Fibroblast of skin of left biceps (primary cell): ENCODE measurements at regions not wholly inside any gene's neighbourhood (a gene's known extent, or its start where the extent isn't known, plus 50 kb on each side); places are given as distances from the start of the nearest gene placed in this dataset.

Experiments
- DNase-seq, 2 experiments: peaks; one replicate each; pipeline ENCODE4 v3.0.0-alpha.2; 2013; ENCODE audit warnings: low read depth in 2 of 2

DNA sequence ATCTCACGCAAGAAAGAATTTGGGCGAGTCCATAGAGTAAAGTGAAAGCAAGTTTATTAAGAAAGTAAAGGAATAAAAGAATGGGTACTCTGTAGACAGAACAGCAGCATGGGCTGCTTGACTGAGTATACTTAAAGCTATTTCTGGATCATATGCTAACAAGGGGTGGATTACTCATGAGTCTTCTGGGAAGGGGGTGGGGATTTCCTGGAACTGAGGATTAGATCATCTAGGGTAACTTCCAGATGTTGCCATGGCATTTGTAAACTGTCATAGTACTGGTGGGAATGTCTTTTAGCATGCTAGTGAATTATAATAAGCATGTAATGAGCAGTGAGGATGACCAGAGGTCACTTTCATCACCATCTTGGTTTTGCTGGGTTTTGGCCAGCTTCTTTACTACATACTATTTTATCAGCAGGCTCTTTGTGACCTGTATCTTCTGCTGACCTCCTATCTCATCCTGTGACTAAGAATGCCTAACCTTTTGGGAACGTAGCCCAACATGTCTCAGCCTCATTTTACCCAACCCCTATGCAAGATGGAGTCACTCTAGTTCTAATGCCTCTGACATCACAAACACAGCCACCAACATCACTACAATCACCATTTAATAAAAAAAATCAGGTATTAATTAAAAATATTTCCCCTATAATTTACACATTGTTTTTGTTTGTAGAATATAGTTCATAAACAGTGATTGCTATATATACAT is 890.7 kb upstream of the EPHA6 start:
- peak; percentile 95 to 96 for DNase-seq

DNA sequence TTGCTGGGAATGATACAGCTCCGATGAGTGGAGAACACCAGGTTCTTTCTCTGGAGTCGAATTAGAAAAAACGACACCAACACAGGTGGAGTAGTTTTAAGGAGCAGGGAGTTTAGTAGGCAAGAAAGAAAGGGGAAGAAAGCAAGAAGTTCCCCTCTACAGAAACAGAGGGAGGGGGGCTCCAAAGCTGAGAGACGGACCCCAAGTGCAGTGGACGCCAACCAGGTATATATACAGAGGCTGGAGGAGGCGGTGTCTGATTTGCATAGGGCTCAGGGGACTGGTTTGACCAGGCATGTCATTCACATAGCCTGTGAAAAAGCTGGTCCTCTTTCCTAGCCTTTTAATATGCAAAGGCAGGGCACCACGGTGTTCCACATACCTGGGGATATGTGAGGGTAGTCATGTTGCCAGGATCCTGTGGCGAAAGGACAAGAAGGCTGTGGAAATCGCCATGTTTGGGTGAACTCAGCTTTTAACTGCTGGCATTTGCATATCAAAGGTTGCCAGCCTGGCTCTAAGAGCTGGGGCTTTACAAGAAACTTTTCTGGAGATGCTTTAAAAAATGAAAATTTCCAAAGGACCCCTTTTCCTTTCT is 887.4 kb upstream of the EPHA6 start:
- no peak for DNase-seq

DNA sequence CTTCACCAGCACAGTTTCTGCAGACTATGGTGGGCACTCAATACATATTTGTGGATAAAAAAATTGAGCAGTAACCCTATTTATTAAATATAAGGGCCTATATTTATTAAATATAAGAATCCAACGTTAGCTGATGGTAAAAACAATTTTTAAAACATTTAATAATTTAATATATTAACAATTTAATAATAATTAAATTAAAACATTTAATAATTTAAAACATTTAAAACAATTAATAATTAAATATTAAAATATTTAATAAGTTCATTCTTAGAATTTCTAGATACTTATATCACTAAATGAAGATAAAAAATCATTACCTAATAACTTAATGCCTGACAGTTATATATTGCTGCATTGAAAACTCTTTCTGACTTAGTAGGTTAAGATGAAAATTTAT is 880.2 kb upstream of the EPHA6 start:
- no peak for DNase-seq

DNA sequence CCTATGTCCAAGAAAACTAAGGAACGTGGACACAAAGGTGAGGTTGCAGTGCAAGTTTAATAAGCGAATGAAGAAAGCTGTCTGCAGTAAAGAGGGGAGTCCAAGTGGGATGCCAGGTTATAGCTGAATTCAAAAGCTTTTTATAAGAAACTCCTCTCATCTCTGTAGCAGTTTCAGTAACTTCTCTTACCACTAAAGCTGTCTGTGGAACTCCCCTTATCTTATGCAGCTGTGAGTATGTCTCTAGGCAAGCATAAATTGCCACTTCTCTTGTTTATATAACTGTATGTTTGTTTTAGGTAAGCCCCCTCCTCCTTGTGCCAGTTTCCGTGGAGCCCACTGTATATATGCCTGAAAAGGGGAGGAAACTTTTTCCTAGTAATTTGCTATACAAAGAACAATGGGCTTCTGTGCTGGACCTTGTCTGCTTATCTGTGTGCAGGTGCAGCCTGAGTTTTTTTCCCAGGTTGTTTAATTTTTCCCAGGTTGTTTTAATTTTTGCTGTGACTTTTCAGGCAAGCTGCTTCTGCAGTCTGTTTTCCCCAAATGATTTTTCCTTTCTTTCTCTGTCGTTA is 875.1 kb upstream of the EPHA6 start:
- no peak for DNase-seq

DNA sequence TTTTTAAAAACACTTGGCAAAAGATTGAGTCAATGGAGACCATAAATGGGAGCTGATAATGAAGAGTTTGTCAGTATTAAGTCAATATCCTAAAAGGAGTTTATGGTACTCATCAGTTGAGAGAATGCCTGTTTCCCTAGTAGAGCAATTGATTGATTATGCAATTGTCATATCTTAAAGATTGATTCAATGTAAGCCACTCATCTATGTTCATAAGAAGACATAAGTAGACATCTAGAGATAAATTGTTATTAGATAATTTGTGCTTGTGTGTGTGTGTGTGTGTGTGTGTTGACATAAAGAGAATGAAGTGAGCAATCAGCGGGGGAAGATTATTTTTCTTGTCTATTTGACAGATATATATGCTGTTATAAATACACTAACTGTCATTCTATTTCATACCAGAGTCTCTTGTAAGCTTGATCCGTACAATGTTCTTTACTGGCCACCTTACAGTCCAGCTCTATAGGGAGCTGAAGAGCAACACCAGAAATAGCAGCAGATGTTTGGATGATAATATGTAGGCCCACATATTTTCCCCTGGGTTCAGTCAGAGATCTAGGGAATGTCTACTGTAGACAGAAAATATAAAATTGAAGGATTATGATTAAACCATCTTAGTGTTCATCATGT is 848.6 kb upstream of the EPHA6 start:
- no peak for DNase-seq

DNA sequence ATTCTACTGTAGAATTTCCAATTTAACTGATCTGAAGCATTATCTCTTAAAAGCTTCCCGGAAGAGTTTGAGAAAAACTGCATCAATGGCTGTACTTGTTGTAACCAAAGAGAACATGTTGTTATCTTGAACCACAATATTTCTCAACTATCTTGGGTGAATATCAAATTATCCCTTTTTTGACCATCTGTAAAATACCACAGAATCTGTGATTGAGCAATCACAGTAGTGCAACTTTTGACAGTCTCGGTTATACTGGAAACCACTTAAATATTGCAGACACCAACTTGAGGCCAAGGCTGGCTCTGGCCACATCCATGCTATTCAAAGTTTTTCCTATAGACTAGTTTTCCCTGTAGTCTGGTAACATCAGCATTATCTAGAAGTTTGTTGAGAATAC is 842.8 kb upstream of the EPHA6 start:
- peak; percentile 3 to 7 for DNase-seq

DNA sequence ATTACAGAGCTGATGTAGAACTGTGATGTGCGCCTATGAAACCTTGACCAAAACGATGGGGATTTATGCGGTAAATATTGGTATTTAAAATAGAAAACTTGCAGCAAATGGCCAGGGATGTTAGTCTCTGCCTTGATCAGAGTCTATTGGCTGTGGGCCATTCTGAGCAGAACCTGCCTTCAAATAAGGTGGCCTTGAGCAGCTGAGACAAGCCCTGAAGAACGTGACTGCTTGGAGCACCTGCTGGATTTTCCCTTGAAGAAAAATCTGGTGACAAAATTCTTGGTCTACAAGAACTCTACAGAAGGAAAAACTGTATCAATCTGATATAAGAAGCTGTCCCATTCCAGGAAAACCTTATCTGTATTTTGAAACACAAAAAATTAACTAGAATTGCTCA is 820.1 kb upstream of the EPHA6 start:
- DNase-seq, result no peak

DNA sequence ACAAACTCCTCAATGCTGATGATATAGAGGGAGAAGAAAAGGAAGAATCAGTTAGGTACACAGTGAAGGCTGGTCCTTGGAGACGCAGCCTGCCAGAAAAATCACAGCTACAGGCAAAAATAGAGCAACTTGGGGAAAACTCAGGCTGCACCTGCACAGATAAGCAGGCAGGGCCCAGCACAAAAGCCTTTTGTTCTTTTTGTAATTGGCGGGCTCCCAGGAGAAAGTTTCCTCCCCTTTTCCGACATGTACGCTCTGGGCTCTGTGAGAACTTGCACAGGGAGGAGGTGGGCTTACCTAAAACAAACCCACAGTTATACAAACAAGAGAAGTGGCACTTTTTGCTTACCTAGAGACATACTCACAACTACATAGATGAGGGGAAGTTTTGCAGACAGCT is 813.4 kb upstream of the EPHA6 start:
- no peak for DNase-seq

DNA sequence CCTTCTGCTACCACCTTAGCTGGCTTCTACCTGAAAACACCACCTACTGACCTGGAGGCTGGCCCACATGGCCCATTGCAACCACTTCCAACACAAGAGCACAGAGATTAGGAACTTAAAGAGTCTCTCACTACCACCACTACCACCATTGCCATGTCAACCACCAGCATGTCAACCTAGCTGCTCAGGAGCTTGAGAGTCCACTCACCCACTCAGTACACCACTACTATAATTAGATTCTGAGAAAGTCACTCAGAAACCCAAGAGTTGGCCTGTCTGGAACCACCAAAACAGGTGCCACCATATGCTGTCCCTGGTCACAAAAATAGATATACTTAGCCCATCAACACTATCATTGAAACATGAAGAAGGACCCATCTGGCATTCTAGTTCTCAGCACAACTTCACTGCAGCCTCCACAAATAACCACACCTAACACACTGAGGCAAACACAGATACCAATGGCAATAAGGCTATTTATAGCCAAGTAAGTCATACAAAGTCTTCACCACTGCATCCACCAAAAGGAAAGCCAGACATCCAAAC is 806.7 kb upstream of the EPHA6 start:
- no peak for DNase-seq

DNA sequence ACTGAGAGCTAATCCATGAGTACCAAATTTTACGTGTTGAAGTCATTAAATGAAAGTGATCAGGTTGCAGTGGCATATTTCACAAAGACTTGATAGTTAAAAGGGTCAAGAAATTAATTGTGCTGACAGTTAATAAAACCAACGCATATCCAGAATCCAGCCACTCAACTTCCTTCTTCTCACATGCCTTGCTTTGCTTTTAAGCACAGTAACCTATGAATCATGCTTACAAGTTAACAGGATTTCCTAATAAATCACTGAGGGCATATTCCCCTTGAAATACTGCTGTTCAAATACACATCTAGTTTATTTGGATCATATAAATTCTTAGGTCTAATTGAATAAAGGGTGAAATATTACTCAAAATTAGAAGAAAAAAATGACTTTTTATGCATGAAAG is 801.5 kb upstream of the EPHA6 start:
- no peak for DNase-seq

DNA sequence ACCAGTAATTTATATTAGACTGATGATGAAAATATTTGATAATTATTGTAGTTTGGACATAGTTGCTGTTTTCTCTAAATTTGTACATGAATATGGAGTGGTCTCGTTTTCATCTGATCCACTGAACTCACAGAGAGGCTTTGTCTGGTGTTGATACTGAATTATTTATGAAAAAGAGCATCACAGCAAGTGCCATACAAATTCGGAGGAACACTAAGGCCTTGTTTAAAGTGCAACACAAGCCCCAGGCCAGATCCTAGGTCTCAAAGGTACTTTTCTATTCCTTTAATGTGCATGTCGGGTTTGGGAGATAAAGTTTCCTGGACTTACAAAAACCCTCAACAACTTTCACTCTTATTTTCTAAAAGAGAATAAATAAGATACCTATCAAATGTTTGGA is 796.8 kb upstream of the EPHA6 start:
- no peak for DNase-seq

DNA sequence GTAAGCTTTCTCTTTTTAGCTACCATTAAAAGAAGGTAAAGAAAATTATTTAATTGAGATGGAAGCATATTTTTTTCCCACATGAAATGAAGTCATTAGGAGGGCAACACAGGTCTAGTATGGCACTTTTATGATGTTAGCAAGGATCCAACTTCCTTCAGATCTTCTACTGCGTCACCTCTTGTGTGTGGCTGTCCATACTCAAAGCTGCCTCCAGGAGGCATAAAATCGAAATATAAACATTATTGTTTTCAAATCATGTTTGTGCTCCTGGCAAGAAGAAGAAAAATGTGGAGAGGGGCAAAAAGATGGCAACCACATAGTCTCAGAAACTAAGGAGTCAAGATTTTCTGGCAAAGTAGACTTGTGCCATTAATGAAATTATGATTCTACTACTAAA is 791.7 kb upstream of the EPHA6 start:
- no peak for DNase-seq

DNA sequence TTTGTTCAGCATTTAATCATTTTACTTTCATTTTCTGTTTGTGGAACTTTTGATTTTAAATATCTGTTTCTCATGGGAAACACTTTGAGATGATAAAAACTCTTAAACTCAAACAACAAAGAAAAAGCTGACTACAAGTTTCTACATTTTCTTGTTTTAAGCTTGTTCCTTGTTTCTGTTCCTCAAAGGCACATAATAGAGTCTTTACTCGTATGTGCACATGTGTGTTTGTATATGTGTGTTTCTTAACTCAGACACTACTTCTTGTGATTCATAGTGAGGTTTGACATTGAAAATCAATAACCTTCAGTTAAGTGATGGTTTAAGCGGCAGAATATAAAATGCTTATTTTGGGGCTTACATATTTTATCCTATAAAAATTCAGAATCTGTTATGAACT is 786.7 kb upstream of the EPHA6 start:
- DNase-seq, result no peak

DNA sequence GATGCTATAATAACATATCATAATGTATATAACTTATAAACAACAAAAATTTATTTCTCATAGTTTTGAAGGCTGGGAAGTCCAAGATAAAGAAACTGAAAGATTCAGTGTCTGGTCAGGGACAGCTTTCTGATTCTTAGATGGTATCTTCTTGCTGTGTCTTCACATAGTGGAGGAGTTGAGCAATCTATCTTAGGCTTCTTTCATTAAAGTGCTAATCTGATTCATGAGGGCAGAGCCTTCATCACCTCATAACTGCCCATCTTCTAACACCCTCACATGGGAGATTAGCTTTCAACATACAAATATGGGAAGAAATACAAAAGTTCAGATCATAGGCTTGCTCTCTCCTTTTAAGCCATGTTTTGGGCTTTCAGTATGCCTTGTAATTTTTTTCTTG is 774.8 kb upstream of the EPHA6 start:
- no peak for DNase-seq

DNA sequence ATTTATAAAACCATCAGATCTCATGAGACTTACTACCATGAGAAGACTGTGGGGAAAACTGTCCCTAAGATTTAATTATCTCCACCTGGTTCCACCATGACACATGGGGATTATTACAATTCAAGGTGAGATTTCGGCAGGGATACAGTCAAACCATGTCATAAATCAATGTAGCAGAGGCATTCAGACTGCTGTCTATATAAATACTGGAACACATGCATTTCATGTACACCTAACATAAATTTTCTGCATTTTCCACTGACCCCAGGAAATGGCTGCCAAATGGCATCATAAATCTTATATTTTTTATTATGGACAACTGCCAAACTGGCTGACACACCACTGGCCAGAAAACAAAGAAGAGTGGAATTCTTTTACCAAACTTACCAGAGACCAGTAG is 755.1 kb upstream of the EPHA6 start:
- no peak for DNase-seq

DNA sequence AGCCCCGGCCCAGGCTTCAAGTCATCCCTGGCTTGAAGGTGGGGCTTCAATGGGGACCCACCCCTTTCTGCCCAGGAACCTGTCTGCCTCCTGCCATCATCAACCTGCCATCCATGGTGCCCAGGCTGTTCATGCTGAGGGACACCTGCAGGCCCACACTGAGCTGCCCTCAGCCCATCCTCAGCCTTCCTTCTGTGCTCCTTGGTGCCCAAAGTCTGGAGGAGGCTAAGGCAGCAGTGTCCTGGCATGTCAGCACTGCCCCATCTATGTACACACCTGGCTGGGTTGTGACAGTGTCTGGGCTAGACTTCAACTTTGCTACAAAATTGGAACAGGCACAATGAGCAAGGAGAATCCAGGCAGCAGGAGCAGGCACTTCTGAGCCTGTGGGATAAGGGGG is 745.3 kb upstream of the EPHA6 start:
- DNase-seq, result no peak

DNA sequence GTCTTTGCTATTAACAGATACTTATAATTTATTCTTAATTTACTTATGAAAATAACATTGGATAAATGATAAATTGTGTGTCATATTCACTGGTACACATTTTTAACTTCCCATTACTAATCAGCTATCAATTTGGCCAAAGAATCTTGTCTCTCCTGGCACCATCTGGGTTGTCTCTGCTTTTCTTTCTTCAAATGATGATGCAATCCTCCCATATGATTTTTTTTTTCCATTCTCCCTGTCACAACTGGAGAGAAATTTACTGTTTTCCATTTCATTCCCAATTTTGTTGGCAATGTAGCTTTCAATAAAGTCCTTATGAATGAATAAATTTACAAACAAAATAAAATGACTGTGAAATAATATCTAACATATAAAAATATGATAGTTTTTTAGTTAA is 743.7 kb upstream of the EPHA6 start:
- DNase-seq, result no peak

DNA sequence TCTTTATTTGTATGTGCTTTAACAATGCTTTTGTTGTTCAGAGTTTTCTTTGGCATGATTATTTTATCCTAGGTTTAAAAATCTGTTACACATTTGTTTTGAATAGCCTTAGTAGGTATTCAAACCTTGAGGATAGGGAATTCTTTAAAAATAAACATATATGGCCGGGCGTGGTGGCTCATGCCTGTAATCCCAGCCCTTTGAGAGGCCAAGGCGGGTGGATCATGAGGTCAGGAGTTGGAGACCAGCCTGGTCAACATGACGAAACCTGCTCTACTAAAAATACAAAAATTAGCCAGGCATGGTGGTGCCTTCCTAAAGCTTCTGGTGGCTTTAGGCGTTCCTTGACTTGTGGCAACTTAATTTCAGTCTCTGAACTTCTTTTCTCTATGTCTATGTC is 743.3 kb upstream of the EPHA6 start:
- DNase-seq, result no peak

DNA sequence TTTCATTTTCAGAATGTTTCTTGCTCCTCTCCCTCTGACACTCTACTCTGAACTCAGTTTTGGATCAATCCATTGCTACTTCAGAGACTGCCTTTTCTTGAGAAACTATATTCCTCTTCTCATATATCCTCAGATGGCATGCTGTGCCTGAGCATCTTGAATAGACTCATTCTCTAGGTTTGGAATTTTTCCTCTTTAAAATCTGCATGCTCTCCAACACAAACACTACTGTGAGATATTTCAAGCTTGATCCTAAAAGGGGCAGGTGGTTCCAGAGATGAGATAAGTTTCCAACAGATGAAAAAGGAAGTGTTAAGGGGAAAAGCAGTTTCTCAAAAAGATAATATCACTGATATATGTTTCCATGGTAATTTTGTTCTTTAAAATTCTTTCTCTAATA is 742.2 kb upstream of the EPHA6 start:
- no peak for DNase-seq

DNA sequence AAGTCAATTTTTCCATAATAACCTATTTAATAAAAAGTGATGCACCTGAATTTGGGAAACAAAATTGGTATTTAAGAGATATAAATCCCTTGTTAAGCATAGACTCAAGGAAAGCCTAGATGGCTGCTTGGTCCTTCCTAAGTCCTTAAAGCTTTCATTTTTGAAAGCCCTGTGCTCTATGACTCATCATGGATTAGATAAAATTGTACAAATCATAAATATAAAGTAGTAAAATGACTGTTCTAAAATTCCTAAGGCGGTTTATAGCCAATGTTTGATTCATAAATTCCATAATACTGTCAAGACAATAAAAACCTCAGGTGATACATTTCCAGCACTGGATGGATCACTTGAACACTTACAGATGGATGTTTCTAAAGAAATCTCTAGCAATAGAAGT is 730.8 kb upstream of the EPHA6 start:
- DNase-seq, result no peak

DNA sequence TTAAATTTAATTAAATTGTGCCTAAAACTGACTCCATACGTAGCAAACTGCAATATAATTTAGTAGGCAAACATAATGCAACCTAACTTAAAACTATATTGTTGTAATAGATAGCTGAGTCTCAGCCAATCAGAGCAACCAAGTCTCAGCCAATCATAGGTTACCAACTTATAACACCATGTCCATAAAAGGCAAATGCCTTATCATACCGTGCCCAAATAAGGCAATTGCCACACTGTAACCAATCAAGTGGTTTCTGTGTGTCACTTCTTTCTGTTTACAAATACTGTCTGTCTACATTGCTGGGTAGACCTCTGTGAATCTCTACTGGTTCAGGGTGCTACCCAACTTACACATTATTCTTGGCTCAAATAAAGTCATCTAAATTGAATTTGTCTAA is 728.4 kb upstream of the EPHA6 start:
- DNase-seq, result no peak

DNA sequence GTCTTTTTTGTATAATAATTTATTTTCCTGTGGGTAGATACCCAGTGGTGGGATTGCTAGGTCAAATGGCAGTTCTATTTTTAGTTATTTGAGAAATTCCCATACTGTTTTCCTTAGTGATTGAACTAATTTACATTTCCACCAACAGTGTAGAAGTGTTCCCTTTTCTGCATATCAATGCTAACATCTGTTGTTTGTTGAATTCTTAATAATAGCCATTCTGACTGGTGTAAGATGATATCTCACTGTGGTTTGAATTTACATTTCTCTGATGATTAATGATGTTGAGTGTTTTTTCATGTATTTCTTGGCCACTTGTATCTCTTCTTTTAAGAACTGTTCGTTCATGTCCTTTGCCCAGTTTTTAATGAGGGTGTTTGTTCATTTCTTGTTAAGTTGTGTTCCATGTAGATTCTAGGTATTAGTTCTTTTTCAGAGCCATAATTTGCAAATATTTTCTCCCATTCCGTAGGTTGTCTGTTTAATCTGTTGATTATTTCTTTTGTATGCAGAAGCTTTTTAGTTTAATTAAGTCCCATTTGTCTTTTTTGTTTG is 713.3 kb upstream of the EPHA6 start:
- DNase-seq, result no peak

DNA sequence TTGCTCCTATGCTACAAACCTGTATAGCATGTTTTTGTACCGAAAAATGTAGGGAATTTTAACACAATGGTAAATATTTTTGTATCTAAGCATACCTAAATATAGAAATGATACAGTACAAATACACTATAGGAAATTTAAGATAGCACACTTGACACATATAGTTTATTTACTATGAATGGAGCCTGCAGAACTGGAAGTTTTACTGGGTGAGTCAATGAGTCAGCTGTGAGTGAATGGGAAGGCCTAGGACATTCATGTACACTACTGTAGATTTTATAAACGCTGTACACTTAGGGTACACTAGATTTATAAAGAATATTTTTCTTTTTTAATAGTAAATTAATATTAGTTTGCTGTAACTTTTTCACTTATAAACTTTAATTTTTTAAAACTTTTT is 707.7 kb upstream of the EPHA6 start:
- DNase-seq, result no peak
